ENCODE measurements at regions not wholly inside any gene's neighbourhood (a gene's known extent, or its start where the extent isn't known, plus 50 kb on each side); places are given as distances from the start of the nearest gene placed in this dataset.
"Not testable (repeated sequence)": the region's sequence is repeated elsewhere in the genome, so short reads cannot be mapped to it uniquely, and the experiment has no call there.

DNA sequence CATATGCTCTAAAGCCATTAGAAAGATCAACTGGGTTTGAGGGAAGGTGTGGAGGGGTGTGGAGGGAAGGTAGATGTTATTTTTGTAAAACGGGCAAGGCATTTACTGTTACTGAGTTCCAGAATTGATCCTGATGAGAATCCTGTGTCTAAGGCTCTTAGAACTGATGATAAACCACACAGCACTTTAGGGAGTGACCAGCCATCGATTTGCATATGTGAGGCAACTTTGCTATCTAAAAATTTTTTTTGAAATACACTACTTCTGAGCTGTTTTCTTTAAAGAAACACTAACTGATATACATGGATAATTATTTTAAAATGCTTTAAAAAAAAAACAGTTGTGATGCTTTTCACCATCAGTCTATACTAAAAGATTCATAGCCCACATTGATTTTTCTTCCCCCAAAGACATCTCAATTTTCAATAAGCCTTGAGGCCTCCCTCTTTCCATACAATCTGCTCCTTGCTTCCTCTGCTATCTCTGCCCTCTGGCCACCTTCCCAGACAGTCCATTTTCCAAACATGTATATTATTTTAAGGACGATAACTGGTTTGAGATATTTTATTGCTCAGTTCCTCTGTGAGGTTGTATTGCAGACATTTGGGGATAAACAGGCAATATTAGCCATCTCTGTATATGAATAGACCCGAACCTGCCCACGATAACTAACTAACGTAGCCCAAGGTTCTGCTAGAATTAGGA, 265.9 kb downstream of the EFCAB11 start:
- Histone ChIP-seq H3K9me3 (ENCODE audit: control insufficient read depth, insufficient read depth, low read length) (no peaks in the 10 kb centered on the region), H3K27ac (ENCODE audit: low read depth, low read length) (no peak overlapping the region), H3K27me3 (ENCODE audit: control insufficient read depth, insufficient read depth, low read length) (no peaks in the 10 kb centered on the region), H3K4me3 (ENCODE audit: low read depth, low read length) (no peak overlapping the region)
- ChIA-PET CTCF (interaction anchor here (0.6 kb wide), 1 partner anchor 151 kb away, joined by 3 read pairs; no protein-coding TSS in a partner anchor), POLR2A (no interaction called here)
- DNase-seq (ENCODE audit: low read depth, low spot score): no peak
- TF ChIP-seq, protein P1, sequence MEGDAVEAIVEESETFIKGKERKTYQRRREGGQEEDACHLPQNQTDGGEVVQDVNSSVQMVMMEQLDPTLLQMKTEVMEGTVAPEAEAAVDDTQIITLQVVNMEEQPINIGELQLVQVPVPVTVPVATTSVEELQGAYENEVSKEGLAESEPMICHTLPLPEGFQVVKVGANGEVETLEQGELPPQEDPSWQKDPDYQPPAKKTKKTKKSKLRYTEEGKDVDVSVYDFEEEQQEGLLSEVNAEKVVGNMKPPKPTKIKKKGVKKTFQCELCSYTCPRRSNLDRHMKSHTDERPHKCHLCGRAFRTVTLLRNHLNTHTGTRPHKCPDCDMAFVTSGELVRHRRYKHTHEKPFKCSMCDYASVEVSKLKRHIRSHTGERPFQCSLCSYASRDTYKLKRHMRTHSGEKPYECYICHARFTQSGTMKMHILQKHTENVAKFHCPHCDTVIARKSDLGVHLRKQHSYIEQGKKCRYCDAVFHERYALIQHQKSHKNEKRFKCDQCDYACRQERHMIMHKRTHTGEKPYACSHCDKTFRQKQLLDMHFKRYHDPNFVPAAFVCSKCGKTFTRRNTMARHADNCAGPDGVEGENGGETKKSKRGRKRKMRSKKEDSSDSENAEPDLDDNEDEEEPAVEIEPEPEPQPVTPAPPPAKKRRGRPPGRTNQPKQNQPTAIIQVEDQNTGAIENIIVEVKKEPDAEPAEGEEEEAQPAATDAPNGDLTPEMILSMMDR (IDR thresholded peaks at IDR 0.05; ENCODE audit: low read depth, low read length): no peak

- H3K4me3 ChIP-seq (ENCODE audit: low read depth, low read length); H3K9me3 ChIP-seq (ENCODE audit: control insufficient read depth, insufficient read depth, low read length); DNase-seq (ENCODE audit: low read depth, low spot score); H3K27me3 ChIP-seq (ENCODE audit: control insufficient read depth, insufficient read depth, low read length); H3K27ac ChIP-seq (ENCODE audit: low read depth, low read length); CTCF ChIA-PET: not testable (repeated sequence)
- POLR2A ChIA-PET: interaction anchor here (0.6 kb wide), 1 partner anchor 152 kb away, joined by 4 read pairs; no protein-coding TSS in a partner anchor
Observed at GRCh38 chr14:89687129-89687528, 267.4 kb downstream of the EFCAB11 start.

DNA sequence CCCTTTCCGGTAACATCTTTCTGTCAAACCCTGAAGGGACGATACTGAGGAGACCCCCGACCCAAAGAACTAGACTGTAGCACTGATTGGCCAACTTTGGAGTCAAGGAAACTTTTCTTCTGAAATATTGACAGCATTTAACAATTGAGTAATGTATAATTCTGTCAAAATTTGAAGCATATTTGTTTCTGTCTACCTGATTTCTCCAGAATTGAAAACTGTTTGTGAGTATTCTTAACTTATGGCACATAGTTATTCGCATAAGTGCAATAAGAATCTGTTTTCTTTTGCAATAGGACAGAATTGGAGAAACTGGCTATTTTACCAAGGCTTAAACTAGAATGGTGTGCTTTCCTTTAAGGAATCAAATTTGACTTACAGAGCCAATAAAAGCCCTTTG, 267.1 kb upstream of the FOXN3 start:
- no peak for DNase-seq (ENCODE audit: low read depth, low spot score)
- CTCF ChIA-PET: no interaction called here

GRCh38 chr14:89681086-89682018, 264.3 kb upstream of the FOXN3 start:
- Histone ChIP-seq H3K27ac (ENCODE audit: low read depth, low read length) (no peak overlapping the region), H3K9me3 (ENCODE audit: control insufficient read depth, insufficient read depth, low read length) (peaks cover 6% of the 10 kb centered on the region; the same call in 1 of the 2 replicates), H3K4me3 (ENCODE audit: low read depth, low read length) (no peak overlapping the region), H3K27me3 (ENCODE audit: control insufficient read depth, insufficient read depth, low read length) (no peaks in the 10 kb centered on the region)
- DNase-seq (ENCODE audit: low read depth, low spot score): no peak
- POLR2A ChIA-PET: interaction anchor here (0.6 kb wide), 1 partner anchor 127 kb away, joined by 3 read pairs; no protein-coding TSS in a partner anchor
- TF ChIP-seq, protein P1 (IDR thresholded peaks at IDR 0.05; ENCODE audit: low read depth, low read length): no peak
- CTCF ChIA-PET: interaction anchor here (0.6 kb wide), 1 partner anchor 295 kb away, joined by 5 read pairs; no protein-coding TSS in a partner anchor

More for the DNA sequence above, 267.1 kb upstream of the FOXN3 start:
- H3K4me3 ChIP-seq (ENCODE audit: low read depth, low read length): no peak overlapping the region
- H3K27me3 ChIP-seq (ENCODE audit: control insufficient read depth, insufficient read depth, low read length): no peaks in the 10 kb centered on the region
- peaks cover 6% of the 10 kb centered on the region; the same call in 1 of the 2 replicates for H3K9me3 ChIP-seq (ENCODE audit: control insufficient read depth, insufficient read depth, low read length)
- TF ChIP-seq, protein P1 (IDR thresholded peaks at IDR 0.05; ENCODE audit: low read depth, low read length): no peak
- POLR2A ChIA-PET: no interaction called here
- no peak overlapping the region for H3K27ac ChIP-seq (ENCODE audit: low read depth, low read length)

DNA sequence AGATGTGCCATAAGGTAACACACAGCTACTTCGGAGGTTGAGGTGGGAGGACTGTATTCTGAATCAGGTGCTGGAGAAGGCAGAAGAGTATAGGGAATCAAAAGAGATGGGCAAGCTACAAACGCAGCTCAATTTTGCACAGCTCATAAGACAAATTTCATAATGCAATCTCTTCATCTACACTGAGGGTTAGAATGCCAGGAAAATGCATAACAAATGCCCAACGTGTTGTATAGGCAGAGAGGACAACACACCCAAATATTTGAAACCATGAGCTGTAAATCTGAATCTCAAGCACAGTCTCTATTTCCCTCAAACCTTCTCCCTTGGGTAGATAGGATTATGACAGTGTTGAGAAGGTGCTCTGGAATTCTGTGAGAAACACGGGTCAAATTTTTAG, 263.1 kb upstream of the FOXN3 start:
- ChIA-PET CTCF (interaction anchor here (0.7 kb wide), 1 partner anchor 85 kb away, joined by 3 read pairs; no protein-coding TSS in a partner anchor), POLR2A (no interaction called here)
- H3K27ac ChIP-seq (ENCODE audit: low read depth, low read length): no peak overlapping the region
- H3K4me3 ChIP-seq (ENCODE audit: low read depth, low read length): no peak overlapping the region
- no peaks in the 10 kb centered on the region for H3K27me3 ChIP-seq (ENCODE audit: control insufficient read depth, insufficient read depth, low read length)
- TF ChIP-seq, protein P1 (IDR thresholded peaks at IDR 0.05; ENCODE audit: low read depth, low read length): no peak
- peaks cover 6% of the 10 kb centered on the region; the same call in 1 of the 2 replicates for H3K9me3 ChIP-seq (ENCODE audit: control insufficient read depth, insufficient read depth, low read length)
- no peak for DNase-seq (ENCODE audit: low read depth, low spot score)

Data from AG04450 (cell line).